ENCODE measurements at regions not wholly inside any gene's neighbourhood (a gene's known extent, or its start where the extent isn't known, plus 50 kb on each side); places are given as distances from the start of the nearest gene placed in this dataset.
"Not testable (repeated sequence)": the region's sequence is repeated elsewhere in the genome, so short reads cannot be mapped to it uniquely, and the experiment has no call there.

- intact Hi-C loops (cut with DNase I), result no loop called here
- Histone ChIP-seq H3K27me3 (no peaks in the 10 kb centered on the region), H3K9me3 (no peaks in the 10 kb centered on the region), H3K4me1 (no peaks in the 10 kb centered on the region), H3K36me3 (replicated peaks in 1 of 2; ENCODE audit: insufficient read depth in 1 of 2, low read depth in 2 of 2) (no peaks in the 10 kb centered on the region), H3K4me3 (no peak overlapping the region), H3K27ac (no peak overlapping the region)
- DNase-seq (no peak), ATAC-seq (no peak)
- no peak for TF ChIP-seq POLR2A (IDR thresholded peaks at IDR 0.05)
- TF ChIP-seq, protein P1, sequence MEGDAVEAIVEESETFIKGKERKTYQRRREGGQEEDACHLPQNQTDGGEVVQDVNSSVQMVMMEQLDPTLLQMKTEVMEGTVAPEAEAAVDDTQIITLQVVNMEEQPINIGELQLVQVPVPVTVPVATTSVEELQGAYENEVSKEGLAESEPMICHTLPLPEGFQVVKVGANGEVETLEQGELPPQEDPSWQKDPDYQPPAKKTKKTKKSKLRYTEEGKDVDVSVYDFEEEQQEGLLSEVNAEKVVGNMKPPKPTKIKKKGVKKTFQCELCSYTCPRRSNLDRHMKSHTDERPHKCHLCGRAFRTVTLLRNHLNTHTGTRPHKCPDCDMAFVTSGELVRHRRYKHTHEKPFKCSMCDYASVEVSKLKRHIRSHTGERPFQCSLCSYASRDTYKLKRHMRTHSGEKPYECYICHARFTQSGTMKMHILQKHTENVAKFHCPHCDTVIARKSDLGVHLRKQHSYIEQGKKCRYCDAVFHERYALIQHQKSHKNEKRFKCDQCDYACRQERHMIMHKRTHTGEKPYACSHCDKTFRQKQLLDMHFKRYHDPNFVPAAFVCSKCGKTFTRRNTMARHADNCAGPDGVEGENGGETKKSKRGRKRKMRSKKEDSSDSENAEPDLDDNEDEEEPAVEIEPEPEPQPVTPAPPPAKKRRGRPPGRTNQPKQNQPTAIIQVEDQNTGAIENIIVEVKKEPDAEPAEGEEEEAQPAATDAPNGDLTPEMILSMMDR (IDR thresholded peaks at IDR 0.05), result no peak
- WGBS, 2 donors, result 65 to 67% methylated on average over 5 of the region's 5 CpGs
Measured at GRCh38 chr10:121268363-121268762, 329.9 kb downstream of the FGFR2 start.

GRCh38 chr10:121268863-121269432, 329.3 kb downstream of the FGFR2 start:
- intact Hi-C loops (cut with DNase I), result no loop called here
- Histone ChIP-seq H3K36me3 (replicated peaks in 1 of 2; ENCODE audit: insufficient read depth in 1 of 2, low read depth in 2 of 2) (no peaks in the 10 kb centered on the region), H3K27ac (no peak overlapping the region), H3K4me3 (no peak overlapping the region), H3K4me1 (no peaks in the 10 kb centered on the region), H3K27me3 (no peaks in the 10 kb centered on the region), H3K9me3 (no peaks in the 10 kb centered on the region)
- DNase-seq (no peak), ATAC-seq (no peak)
- no peak for TF ChIP-seq POLR2A (IDR thresholded peaks at IDR 0.05)
- TF ChIP-seq, protein P1 (IDR thresholded peaks at IDR 0.05), result no peak
- 59 to 67% methylated on average over 4 of the region's 4 CpGs for WGBS, 2 donors

DNA sequence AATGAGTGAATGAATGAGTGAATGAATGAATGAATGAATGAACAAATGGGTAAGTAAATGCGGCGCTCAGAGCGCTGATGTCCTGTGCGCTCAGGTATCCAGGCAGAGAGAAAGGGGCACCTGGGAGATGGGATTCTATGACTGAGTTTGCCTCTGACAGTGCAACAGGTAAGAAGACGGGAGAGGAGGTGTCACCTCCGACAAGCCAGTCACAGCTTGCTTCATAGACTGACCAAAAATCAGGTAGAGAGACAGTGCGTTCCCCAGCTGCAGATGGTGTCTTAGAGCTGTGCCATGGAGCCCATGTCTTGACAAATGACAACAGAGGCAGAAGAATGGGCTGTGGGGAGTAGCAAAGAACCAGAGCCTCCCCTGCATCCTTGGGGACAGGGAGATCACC, 327.3 kb downstream of the FGFR2 start:
- H3K4me1 ChIP-seq, result no peaks in the 10 kb centered on the region
- intact Hi-C loops (cut with DNase I), result no loop called here
- TF ChIP-seq, protein P1 (IDR thresholded peaks at IDR 0.05), result no peak
- TF ChIP-seq POLR2A (IDR thresholded peaks at IDR 0.05), result no peak
- WGBS, 2 donors, result 65 to 83% methylated on average over 7 of the region's 7 CpGs
- H3K27me3 ChIP-seq, result no peaks in the 10 kb centered on the region
- no peaks in the 10 kb centered on the region for H3K36me3 ChIP-seq (replicated peaks in 1 of 2; ENCODE audit: insufficient read depth in 1 of 2, low read depth in 2 of 2)
- no peaks in the 10 kb centered on the region for H3K9me3 ChIP-seq
- ATAC-seq (no peak), DNase-seq (no peak)
- H3K4me3 ChIP-seq, result no peak overlapping the region
- no peak overlapping the region for H3K27ac ChIP-seq

GRCh38 chr10:121276046-121276445, 322.2 kb downstream of the FGFR2 start:
- intact Hi-C loops (cut with DNase I), result no loop called here
- Histone ChIP-seq H3K4me1 (no peaks in the 10 kb centered on the region), H3K27ac (no peak overlapping the region), H3K9me3 (no peaks in the 10 kb centered on the region), H3K27me3 (no peaks in the 10 kb centered on the region), H3K4me3 (no peak overlapping the region), H3K36me3 (replicated peaks in 1 of 2; ENCODE audit: insufficient read depth in 1 of 2, low read depth in 2 of 2) (no peaks in the 10 kb centered on the region)
- 79 to 82% methylated on average over 7 of the region's 7 CpGs for WGBS, 2 donors
- TF ChIP-seq, protein P1 (IDR thresholded peaks at IDR 0.05), result no peak
- TF ChIP-seq POLR2A (IDR thresholded peaks at IDR 0.05), result no peak
- ATAC-seq (no peak), DNase-seq (no peak)

- DNase-seq, result no peak
- ATAC-seq, result no peak
- Histone ChIP-seq H3K27ac (no peak overlapping the region), H3K36me3 (replicated peaks in 1 of 2; ENCODE audit: insufficient read depth in 1 of 2, low read depth in 2 of 2) (no peaks in the 10 kb centered on the region), H3K9me3 (no peaks in the 10 kb centered on the region), H3K4me3 (no peak overlapping the region), H3K4me1 (no peaks in the 10 kb centered on the region), H3K27me3 (no peaks in the 10 kb centered on the region)
- intact Hi-C loops (cut with DNase I), result no loop called here
- TF ChIP-seq, protein P1 (IDR thresholded peaks at IDR 0.05), result no peak
- no peak for TF ChIP-seq POLR2A (IDR thresholded peaks at IDR 0.05)
- WGBS, 2 donors, result 59 to 64% methylated on average over 4 of the region's 4 CpGs
Measured at GRCh38 chr10:121276822-121277221, 321.4 kb downstream of the FGFR2 start.

DNA sequence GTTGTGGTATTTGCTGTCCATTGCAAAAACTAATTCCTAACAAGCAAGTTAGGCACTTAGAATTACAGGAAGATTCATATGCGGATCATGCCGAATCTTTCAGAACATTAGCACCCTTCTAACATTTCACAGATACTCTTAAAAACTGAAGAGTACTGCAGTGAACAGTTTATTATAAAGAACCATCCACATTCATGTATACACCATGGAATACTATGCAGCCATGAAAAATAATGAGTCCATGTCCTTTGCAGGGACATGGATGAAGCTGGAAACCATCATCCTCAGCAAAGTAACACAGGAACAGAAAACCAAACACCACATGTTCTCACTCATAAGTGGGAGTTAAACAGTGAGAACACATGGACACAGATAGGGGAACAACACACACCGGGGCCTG, 319.9 kb downstream of the FGFR2 start:
- H3K4me1 ChIP-seq; H3K27ac ChIP-seq; H3K9me3 ChIP-seq; ATAC-seq; DNase-seq; H3K4me3 ChIP-seq; H3K27me3 ChIP-seq; H3K36me3 ChIP-seq (replicated peaks in 1 of 2; ENCODE audit: insufficient read depth in 1 of 2, low read depth in 2 of 2); intact Hi-C loops (cut with DNase I): not testable (repeated sequence)
- 87 to 97% methylated on average over 3 of the region's 3 CpGs for WGBS, 2 donors
